H9 (cell line): ENCODE measurements at regions not wholly inside any gene's neighbourhood (a gene's known extent, or its start where the extent isn't known, plus 50 kb on each side); places are given as distances from the start of the nearest gene placed in this dataset.

ENCODE experiments used
- DNase-seq: peaks from one replicate; pipeline ENCODE4 v3.0.0-alpha.2; 2017
- H2AFZ ChIP-seq: one replicate; pipeline ENCODE4 v1.6.1; 2013; ENCODE audit warnings: mild to moderate bottlenecking, low read length, control low read depth, moderate library complexity
- H2AK5ac ChIP-seq: 2 replicates; pipeline ENCODE4 v1.6.1; 2013; ENCODE audit warnings: low read length, control low read depth, mixed read lengths; ENCODE audit not compliant: insufficient read length
- H2BK120ac ChIP-seq: one replicate; pipeline ENCODE4 v1.6.1; 2013; ENCODE audit warnings: low read depth, mild to moderate bottlenecking, low read length, control low read depth, inconsistent platforms; ENCODE audit not compliant: poor library complexity, severe bottlenecking
- H2BK12ac ChIP-seq: 2 replicates; pipeline ENCODE4 v1.6.1; 2013; ENCODE audit warnings: low read length, control low read depth, mixed read lengths, low read depth; ENCODE audit not compliant: insufficient read length
- H2BK15ac ChIP-seq: 2 replicates; pipeline ENCODE4 v1.6.1; 2013; ENCODE audit warnings: low read depth, low read length, control low read depth
- H2BK20ac ChIP-seq: one replicate; pipeline ENCODE4 v1.6.1; 2013; ENCODE audit warnings: low read depth, mild to moderate bottlenecking, low read length, control low read depth, inconsistent platforms; ENCODE audit not compliant: poor library complexity, severe bottlenecking
- H2BK5ac ChIP-seq: 2 replicates; pipeline ENCODE4 v1.6.1; 2013; ENCODE audit warnings: low read length, control low read depth, mixed read lengths; ENCODE audit not compliant: insufficient read length
- H3K14ac ChIP-seq: 2 replicates; pipeline ENCODE4 v1.6.1; 2013; ENCODE audit warnings: low read length, control low read depth; ENCODE audit not compliant: insufficient read depth
- H3K18ac ChIP-seq: 2 replicates; pipeline ENCODE4 v1.6.1; 2013; ENCODE audit warnings: low read depth, mild to moderate bottlenecking, mixed read lengths, low read length, control low read depth; ENCODE audit not compliant: insufficient read length
- H3K23ac ChIP-seq: 2 replicates; pipeline ENCODE4 v1.6.1; 2013; ENCODE audit warnings: low read length, control low read depth, mixed read lengths, low read depth; ENCODE audit not compliant: insufficient read length
- H3K23me2 ChIP-seq: 2 replicates; pipeline ENCODE4 v1.6.1; 2013; ENCODE audit warnings: low read depth, mild to moderate bottlenecking, mixed read lengths, low read length, control low read depth; ENCODE audit not compliant: insufficient read length, poor library complexity, severe bottlenecking
- H3K27ac ChIP-seq: 2 replicates; pipeline ENCODE4 v1.5.1; 2013; ENCODE audit warnings: low read length, control low read depth, mixed read lengths, low read depth; ENCODE audit not compliant: insufficient read length
- H3K27me3 ChIP-seq: 2 replicates; pipeline ENCODE4 v1.6.1; 2013; ENCODE audit warnings: low read length, control low read depth, inconsistent platforms; ENCODE audit not compliant: insufficient read depth
- H3K4ac ChIP-seq: 2 replicates; pipeline ENCODE4 v1.6.1; 2013; ENCODE audit warnings: low read depth, mild to moderate bottlenecking, control low read depth, inconsistent platforms, low read length, moderate library complexity
- H3K4me1 ChIP-seq: 2 replicates; pipeline ENCODE4 v1.6.1; 2013; ENCODE audit warnings: low read length, control low read depth, inconsistent platforms; ENCODE audit not compliant: insufficient read depth
- H3K4me2 ChIP-seq: 2 replicates; pipeline ENCODE4 v1.6.1; 2013; ENCODE audit warnings: low read length, control low read depth, mixed read lengths; ENCODE audit not compliant: insufficient read length, insufficient read depth
- H3K56ac ChIP-seq: 2 replicates; pipeline ENCODE4 v1.6.1; 2013; ENCODE audit warnings: low read depth, mild to moderate bottlenecking, mixed read lengths, low read length, control low read depth; ENCODE audit not compliant: insufficient read length
- H3K79me1 ChIP-seq: 2 replicates; pipeline ENCODE4 v1.6.1; 2013; ENCODE audit warnings: low read depth, mild to moderate bottlenecking, moderate library complexity, low read length, control low read depth, inconsistent platforms; ENCODE audit not compliant: insufficient read depth, poor library complexity, severe bottlenecking
- H3K79me2 ChIP-seq: 2 replicates; pipeline ENCODE4 v1.6.1; 2013; ENCODE audit warnings: low read length, control low read depth, inconsistent platforms; ENCODE audit not compliant: insufficient read depth
- H3K9ac ChIP-seq: 2 replicates; pipeline ENCODE4 v1.6.1; 2013; ENCODE audit warnings: low read length, control low read depth, mixed read lengths; ENCODE audit not compliant: insufficient read length; ENCODE audit errors: extremely low read depth
- H3K9me3 ChIP-seq: one replicate; pipeline ENCODE4 v1.6.1; 2013; ENCODE audit warnings: low read depth, low read length, inconsistent platforms; ENCODE audit not compliant: control insufficient read depth
- H3T11ph ChIP-seq: one replicate; pipeline ENCODE4 v1.6.1; 2013; ENCODE audit warnings: mild to moderate bottlenecking, low read length, control low read depth, inconsistent platforms
- H4K20me1 ChIP-seq: one replicate; pipeline ENCODE4 v1.6.1; 2013; ENCODE audit not compliant: control insufficient read depth, insufficient read length, insufficient read depth
- H4K5ac ChIP-seq: 2 replicates; pipeline ENCODE4 v1.6.1; 2013; ENCODE audit warnings: low read depth, mild to moderate bottlenecking, mixed read lengths, low read length, control low read depth; ENCODE audit not compliant: insufficient read length
- H4K8ac ChIP-seq: replicated peaks from 2 replicates; pipeline ENCODE4 v1.6.1; 2013; ENCODE audit warnings: low read length, control low read depth, mixed read lengths, low read depth; ENCODE audit not compliant: insufficient read length
- H4K91ac ChIP-seq: 2 replicates; pipeline ENCODE4 v1.6.1; 2013; ENCODE audit warnings: low read depth, mild to moderate bottlenecking, moderate library complexity, mixed read lengths, low read length, control low read depth; ENCODE audit not compliant: insufficient read length
- H3K27ac Mint-ChIP-seq, 3 experiments: 2 replicates in 2 of 3; 3 replicates in 1 of 3; pipeline ENCODE4 v1.8.0; 2020 to 2021; ENCODE audit warnings: mixed read lengths in 3 of 3, mild to moderate bottlenecking in 1 of 3, moderate library complexity in 1 of 3
- H3K27me3 Mint-ChIP-seq: 2 replicates; pipeline ENCODE4 v1.8.0; 2021; ENCODE audit warnings: low read depth, mild to moderate bottlenecking, moderate library complexity, mixed read lengths
- H3K36me3 Mint-ChIP-seq, 3 experiments: 2 replicates in 2 of 3; 3 replicates in 1 of 3; pipeline ENCODE4 v1.8.0; 2020 to 2021; ENCODE audit warnings: low read depth in 3 of 3, mixed read lengths in 3 of 3; ENCODE audit not compliant: insufficient read depth in 1 of 3
- H3K4me1 Mint-ChIP-seq, 2 experiments: 2 replicates each; pipeline ENCODE4 v1.8.0; 2020; ENCODE audit warnings: mixed read lengths in 2 of 2
- H3K4me3 Mint-ChIP-seq, 2 experiments: 2 replicates in 1 of 2; 3 replicates in 1 of 2; pipeline ENCODE4 v1.8.0; 2020 to 2021; ENCODE audit warnings: mild to moderate bottlenecking in 2 of 2, mixed read lengths in 2 of 2, moderate library complexity in 1 of 2
- H3K9me3 Mint-ChIP-seq, 2 experiments: 2 replicates in 1 of 2; 3 replicates in 1 of 2; pipeline ENCODE4 v1.8.0; 2020; ENCODE audit warnings: mild to moderate bottlenecking in 2 of 2, mixed read lengths in 2 of 2, moderate library complexity in 1 of 2
- CTCF ChIP-seq: fragments of 200-600 bp; sonication (generic); conservative IDR thresholded peaks from 3 replicates; pipeline ENCODE4 v1.8.0; 2021; ENCODE audit warnings: antibody characterized with exemption, mild to moderate bottlenecking
- WGBS: extraction: QIAGEN DNeasy Blood & Tissue Kit; methylation state at CpG from one replicate; pipeline ENCODE4 v1.1.7; 2013; ENCODE audit warnings: missing lambda C conversion rate, low lambda C conversion rate, mixed read lengths; ENCODE audit not compliant: insufficient read length; ENCODE audit errors: extremely low coverage; 5-methylcytosine and 5-hydroxymethylcytosine counted together

GRCh38 chr2:120983344-120983743 lies 247.7 kb downstream of the GLI2 start:
- Mint-ChIP-seq H3K9me3 (no peaks in the 10 kb centered on the region), H3K4me3 (no peak overlapping the region), H3K4me1 (peaks cover 13 to 15% of the 10 kb centered on the region in 2 experiments), H3K36me3 (peaks cover 46 to 81% (median 76%) of the 10 kb centered on the region in 3 experiments), H3K27ac (no peak overlapping the region), H3K27me3 (no peaks in the 10 kb centered on the region; the same call in 1 of the 2 replicates)
- no peak overlapping the region for H3K14ac ChIP-seq
- no peak overlapping the region for H3K18ac ChIP-seq
- H3K27ac ChIP-seq: no peak overlapping the region
- no peak overlapping the region for H3K4me2 ChIP-seq
- H4K20me1 ChIP-seq: no peaks in the 10 kb centered on the region
- no peak overlapping the region for H4K5ac ChIP-seq
- H3K23ac ChIP-seq: no peak overlapping the region
- H3K4me1 ChIP-seq: no peaks in the 10 kb centered on the region
- no peak overlapping the region for H3T11ph ChIP-seq
- no peaks in the 10 kb centered on the region for H3K79me2 ChIP-seq
- H3K9me3 ChIP-seq: no peaks in the 10 kb centered on the region
- H2AFZ ChIP-seq: no peak overlapping the region
- H4K8ac ChIP-seq: no peak overlapping the region
- H3K4ac ChIP-seq: no peak overlapping the region
- no peaks in the 10 kb centered on the region for H3K27me3 ChIP-seq
- no peak overlapping the region for H3K56ac ChIP-seq
- no peak for TF ChIP-seq CTCF
- no peak for DNase-seq
- no peak overlapping the region for H4K91ac ChIP-seq
- no peak overlapping the region for H3K9ac ChIP-seq
- no CpG with 5 or more reads among the region's 6 CpGs for WGBS
- no peaks in the 10 kb centered on the region for H3K23me2 ChIP-seq
- H2BK12ac ChIP-seq: no peak overlapping the region
- H2BK120ac ChIP-seq: no peak overlapping the region
- no peak overlapping the region for H2BK20ac ChIP-seq
- no peak overlapping the region for H2BK15ac ChIP-seq
- H2BK5ac ChIP-seq: no peak overlapping the region
- H3K79me1 ChIP-seq: no peaks in the 10 kb centered on the region
- no peak overlapping the region for H2AK5ac ChIP-seq
